NCI-H226 (cell line): ENCODE measurements at regions not wholly inside any gene's neighbourhood (a gene's known extent, or its start where the extent isn't known, plus 50 kb on each side); places are given as distances from the start of the nearest gene placed in this dataset.
"Not testable (repeated sequence)": the region's sequence is repeated elsewhere in the genome, so short reads cannot be mapped to it uniquely, and the experiment has no call there.

Experiments used
- DNase-seq: peaks from one replicate; pipeline ENCODE4 v3.0.0-alpha.2; 2015

GRCh38 chr6:6749702-6750491 lies 161.4 kb downstream of the LY86 start:
- DNase-seq = peak; percentile 85

DNA sequence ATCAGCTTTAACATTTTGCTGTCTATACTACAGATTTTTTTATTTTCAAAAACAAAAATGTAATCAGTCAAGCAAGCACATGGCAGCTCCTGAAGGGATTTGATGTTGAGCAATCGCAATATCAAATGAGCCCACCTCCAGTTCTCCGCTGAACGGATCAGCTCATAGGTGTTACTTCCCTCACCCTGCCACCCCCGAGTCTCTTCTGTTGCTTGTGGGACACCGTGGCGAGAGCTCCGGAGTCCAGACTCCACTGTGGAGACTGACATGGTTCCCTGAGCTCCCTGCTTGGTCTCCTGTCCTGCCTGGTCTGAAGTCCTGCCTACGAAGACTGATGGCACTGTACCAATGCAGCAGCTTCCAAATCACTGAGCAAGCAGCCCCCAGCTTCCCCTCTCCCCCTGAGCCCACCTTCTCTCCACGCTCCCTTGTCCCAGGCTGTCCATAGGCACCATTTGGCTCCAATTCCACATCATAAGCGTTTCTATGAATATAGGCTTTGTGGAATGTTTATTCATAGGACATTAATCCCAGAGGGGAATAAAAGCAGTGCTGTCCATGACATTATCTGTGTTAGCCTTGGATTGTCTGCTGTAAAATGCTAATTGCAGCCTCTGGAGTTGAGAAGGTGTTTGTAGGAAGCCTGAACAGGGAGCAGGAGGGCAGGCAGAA lies 162.2 kb downstream of the LY86 start:
- no peak for DNase-seq

- no peak for DNase-seq
These were observed 162.7 kb downstream of the LY86 start for GRCh38 chr6:6751266-6751596.

GRCh38 chr6:6751619-6752023 lies 163.1 kb downstream of the LY86 start:
- DNase-seq = no peak

- no peak for DNase-seq
These were observed 163.6 kb downstream of the LY86 start for GRCh38 chr6:6752129-6752528.

- no peak for DNase-seq
These were observed 164.8 kb downstream of the LY86 start for GRCh38 chr6:6753301-6753700.

- DNase-seq = no peak
These were observed 168.0 kb downstream of the LY86 start for GRCh38 chr6:6756526-6756925.

DNA sequence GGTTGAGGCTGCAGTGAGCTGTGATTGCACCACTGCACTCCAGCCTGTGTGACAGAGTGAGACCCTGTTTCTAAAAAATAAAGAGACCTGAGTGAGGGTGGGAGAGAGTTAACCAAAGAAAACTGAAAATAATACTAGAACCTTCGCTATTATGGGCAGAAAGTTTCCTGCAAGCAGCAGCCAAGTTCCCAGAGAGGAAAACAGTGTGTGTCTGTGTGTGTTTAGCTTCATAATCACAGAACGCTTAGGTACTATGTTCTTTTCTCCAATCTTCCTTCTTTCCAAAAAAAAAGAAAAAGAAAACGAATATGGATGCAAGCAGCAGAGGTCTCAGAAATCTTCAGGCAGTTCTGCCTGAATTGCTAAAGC lies 170.0 kb downstream of the LY86 start:
- no peak for DNase-seq

GRCh38 chr6:6758915-6759654 lies 170.6 kb downstream of the LY86 start:
- peak; percentile 36 for DNase-seq

GRCh38 chr6:6760002-6760401 lies 171.5 kb downstream of the LY86 start:
- DNase-seq = no peak

DNA sequence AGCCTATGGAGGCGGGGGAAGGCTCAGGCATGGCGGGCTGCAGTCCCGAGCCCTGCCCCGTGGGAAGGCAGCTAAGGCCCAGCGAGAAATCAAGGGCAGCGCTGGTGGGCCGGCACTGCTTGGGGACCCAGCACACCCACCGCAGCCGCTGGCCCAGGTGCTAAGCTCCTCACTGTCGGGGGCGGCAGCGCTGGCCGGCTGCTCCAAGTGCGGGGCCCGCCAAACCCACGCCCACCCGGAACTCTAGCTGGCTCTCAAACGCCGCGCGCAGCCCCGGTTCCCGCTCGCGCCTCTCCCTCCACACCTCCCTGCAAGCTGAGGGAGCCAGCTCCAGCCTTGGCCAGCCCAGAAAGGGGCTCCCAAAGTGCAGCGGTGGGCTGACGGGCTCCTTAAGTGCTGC lies 174.0 kb downstream of the LY86 start:
- not testable (repeated sequence) for DNase-seq

DNA sequence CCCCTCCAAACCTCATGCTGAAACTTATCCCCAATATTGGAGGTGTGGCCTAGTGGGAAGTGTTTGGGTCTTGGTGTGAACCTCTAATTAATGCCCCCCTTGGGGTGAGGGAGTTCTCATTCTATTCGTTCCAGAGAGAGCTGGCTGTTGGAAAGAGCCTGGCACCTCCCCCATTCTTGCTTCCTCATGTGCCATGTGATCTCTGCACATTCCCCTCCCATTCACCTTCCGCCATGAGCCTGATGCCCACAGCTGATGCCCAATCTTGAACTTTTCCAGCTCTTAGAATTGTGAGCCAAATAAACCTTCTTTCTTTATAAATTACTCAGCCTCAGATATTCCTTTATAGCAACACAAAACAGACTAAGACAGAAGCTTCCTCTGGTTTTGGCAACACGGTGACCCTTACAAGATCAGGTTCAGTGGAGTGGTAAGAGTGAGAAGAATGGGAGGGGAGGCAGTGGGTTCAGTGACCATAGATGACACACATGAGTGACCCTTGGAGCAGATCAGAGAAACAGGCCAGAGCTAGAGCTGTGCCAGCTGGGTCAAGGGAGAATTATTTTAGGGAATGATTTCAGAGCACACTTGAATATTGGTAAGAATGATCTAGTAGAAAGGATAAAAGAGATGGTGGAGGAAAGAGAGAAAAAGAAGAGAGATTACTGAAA lies 176.4 kb downstream of the LY86 start:
- no peak for DNase-seq

- DNase-seq = no peak
These were observed 177.8 kb downstream of the LY86 start for GRCh38 chr6:6766230-6766905.

DNA sequence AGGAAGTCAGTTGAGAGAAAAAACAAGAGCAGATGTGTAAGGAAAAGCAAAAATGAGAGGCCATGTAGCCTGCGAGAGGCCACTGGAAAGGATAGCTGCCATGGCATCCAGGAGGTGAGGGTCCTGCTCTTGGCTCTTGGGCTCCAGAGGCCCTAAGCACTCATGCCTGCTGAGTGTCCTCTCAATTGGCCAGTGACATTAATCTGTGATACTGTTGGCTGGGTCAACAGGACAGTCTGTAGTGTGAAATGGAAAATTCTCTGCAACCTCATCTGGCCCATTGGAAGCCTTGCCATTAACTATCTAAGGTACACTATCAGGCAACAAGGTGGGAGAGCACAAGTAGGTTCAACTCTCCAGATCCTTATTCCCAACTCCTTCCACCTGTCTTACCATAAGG lies 180.9 kb downstream of the LY86 start:
- DNase-seq = no peak

- no peak for DNase-seq
These were observed 182.9 kb downstream of the LY86 start for GRCh38 chr6:6771224-6771945.

GRCh38 chr6:6771964-6772363 lies 183.4 kb downstream of the LY86 start:
- no peak for DNase-seq

DNA sequence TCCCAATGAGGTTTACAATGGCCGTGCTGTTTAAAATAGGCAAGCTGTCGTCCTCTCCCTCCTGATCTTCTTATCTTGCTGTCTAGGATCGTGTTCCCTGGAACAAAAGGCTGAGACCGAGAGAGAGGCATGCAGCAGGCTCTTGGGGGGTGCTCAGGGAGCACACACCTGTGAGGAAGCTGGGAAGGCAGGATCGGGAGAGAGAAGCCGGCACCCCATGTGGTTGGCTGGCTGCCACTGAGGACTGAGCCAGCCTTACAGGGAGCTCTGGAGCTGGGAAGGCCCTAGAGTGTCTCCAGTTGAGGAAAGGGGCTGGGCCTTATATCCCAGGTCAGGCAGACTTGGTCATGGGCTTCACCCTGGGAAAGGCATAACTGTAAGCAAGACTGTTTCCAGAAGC lies 184.2 kb downstream of the LY86 start:
- DNase-seq = no peak

- DNase-seq = no peak
These were observed 186.6 kb downstream of the LY86 start for GRCh38 chr6:6775074-6775473.

GRCh38 chr6:6780231-6780630 lies 191.7 kb downstream of the LY86 start:
- DNase-seq = no peak

DNA sequence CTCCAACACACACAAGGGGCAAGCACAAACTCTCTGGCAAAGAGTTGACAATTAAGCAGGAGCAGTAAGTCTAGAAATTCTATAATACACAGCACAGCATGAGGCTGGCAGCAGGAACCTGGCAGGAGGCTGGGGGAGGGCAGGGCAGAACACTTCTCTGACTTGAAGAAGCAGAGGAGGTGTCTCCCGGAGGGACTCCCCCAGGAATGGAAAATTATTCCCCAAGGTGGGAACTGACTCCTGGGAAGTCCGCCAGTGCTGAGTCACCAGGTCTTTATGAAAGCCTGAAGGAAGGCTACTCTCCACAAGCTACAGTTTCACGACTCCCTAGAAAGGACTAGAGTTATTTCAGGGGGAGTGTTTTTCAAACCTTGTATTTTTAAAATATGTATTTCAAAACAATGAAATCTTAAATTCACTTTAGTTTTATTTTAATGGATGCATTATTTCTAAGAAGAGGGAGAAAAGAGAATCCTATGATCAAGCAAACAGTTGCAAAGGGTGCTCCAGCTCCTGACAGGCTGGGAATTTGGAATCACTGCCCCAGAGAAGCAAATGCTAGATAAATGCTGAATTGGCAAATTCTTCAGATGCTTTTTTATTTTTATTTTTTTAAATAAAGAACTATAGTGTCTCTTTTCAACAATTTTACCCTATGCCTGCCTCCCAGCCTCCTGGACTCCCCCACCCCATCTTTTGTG lies 192.8 kb downstream of the LY86 start:
- peak; percentile 96 for DNase-seq

DNA sequence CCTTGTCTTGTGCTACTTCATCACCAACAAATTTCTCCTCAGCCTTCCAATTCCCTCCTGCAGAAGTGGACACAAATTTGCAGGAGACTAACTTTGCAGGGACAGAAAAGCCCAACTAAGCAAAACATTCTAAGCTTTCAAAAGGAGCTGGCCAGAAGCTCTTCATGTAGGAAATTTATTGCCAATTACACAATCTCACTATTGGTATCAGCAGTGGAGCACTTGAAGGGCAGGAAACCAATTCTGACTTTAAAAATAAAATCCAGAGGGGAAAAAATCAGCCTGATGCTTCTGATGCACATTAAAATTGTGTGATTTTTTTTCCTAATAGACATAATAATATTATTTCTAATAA lies 193.3 kb downstream of the LY86 start:
- no peak for DNase-seq

DNA sequence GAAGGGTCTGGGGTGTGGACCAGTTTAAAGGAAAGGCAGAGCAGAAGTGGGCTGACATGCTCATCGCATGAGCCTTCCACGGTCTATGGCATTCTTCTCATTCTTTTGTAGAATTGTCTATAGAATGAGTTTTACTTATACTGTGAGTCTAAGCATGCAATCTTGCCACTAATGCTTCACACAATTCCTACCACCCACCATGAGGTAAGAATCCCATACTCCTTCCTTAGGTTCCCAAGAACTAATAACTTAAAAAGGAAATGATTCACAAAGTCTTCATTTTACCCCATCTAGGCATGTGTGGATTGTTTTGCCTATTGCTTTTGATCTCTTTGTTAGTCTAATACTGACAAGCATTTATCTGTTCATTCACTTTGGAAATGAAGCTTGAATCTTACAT lies 195.2 kb downstream of the LY86 start:
- peak; percentile 19 for DNase-seq
